DOHH2 (cell line): ENCODE measurements at regions not wholly inside any gene's neighbourhood (a gene's known extent, or its start where the extent isn't known, plus 50 kb on each side); places are given as distances from the start of the nearest gene placed in this dataset.

ENCODE experiments used
- H3F3A ChIP-seq: fragments of 200-600 bp; sonication (generic), shearing (Covaris generic); 2 replicates; pipeline ENCODE4 v1.6.0; 2016; ENCODE audit warnings: antibody characterized with exemption, mild to moderate bottlenecking; ENCODE audit not compliant: control insufficient read depth, insufficient read depth
- H3K27ac ChIP-seq: fragments of 200-600 bp; sonication (generic); 2 replicates; pipeline ENCODE4 v1.5.1; 2014; ENCODE audit warnings: low read depth, mild to moderate bottlenecking, low read length, moderate library complexity
- H3K27me3 ChIP-seq: fragments of 200-600 bp; sonication (generic); 2 replicates; pipeline ENCODE4 v1.6.1; 2014; ENCODE audit warnings: mild to moderate bottlenecking, low read length, mixed read lengths; ENCODE audit not compliant: control insufficient read depth
- H3K36me3 ChIP-seq: fragments of 200-600 bp; sonication (generic); 2 replicates; pipeline ENCODE4 v1.6.1; 2014; ENCODE audit warnings: mild to moderate bottlenecking, low read length, moderate library complexity, mixed read lengths; ENCODE audit not compliant: control insufficient read depth
- H3K4me1 ChIP-seq: fragments of 200-600 bp; sonication (generic); 2 replicates; pipeline ENCODE4 v1.6.1; 2014; ENCODE audit warnings: mild to moderate bottlenecking, low read length, mixed read lengths; ENCODE audit not compliant: control insufficient read depth
- H3K4me2 ChIP-seq: fragments of 200-600 bp; sonication (generic); 2 replicates; pipeline ENCODE4 v1.6.0; 2014; ENCODE audit warnings: mild to moderate bottlenecking, low read length, moderate library complexity
- H3K4me3 ChIP-seq: fragments of 200-600 bp; sonication (generic); 2 replicates; pipeline ENCODE4 v1.5.1; 2014; ENCODE audit warnings: mild to moderate bottlenecking, low read length, mixed read lengths
- H3K79me2 ChIP-seq: fragments of 200-600 bp; sonication (generic); 2 replicates; pipeline ENCODE4 v1.6.1; 2014; ENCODE audit warnings: mild to moderate bottlenecking, low read length, mixed read lengths; ENCODE audit not compliant: control insufficient read depth
- H3K9me2 ChIP-seq: fragments of 200-600 bp; sonication (generic); replicated peaks from 2 replicates; pipeline ENCODE4 v1.6.1; 2014; ENCODE audit warnings: mild to moderate bottlenecking, low read length, mixed read lengths; ENCODE audit not compliant: control insufficient read depth
- H3K9me3 ChIP-seq: fragments of 200-600 bp; sonication (generic); 2 replicates; pipeline ENCODE4 v1.6.1; 2014; ENCODE audit warnings: antibody characterized with exemption, low read length, mixed read lengths; ENCODE audit not compliant: control insufficient read depth, insufficient read depth
- H4K20me1 ChIP-seq: fragments of 200-600 bp; sonication (generic); 2 replicates; pipeline ENCODE4 v1.6.0; 2014; ENCODE audit warnings: low read depth, mild to moderate bottlenecking, antibody characterized with exemption, low read length, moderate library complexity; ENCODE audit not compliant: control insufficient read depth, insufficient read depth
- EZH2phosphoT487 ChIP-seq: fragments of 200-600 bp; sonication (generic); IDR thresholded peaks from 2 replicates; pipeline ENCODE4 v1.6.1; 2017; ENCODE audit warnings: borderline replicate concordance, mild to moderate bottlenecking, antibody characterized with exemption, low read length, moderate library complexity, mixed read lengths
- TF ChIP-seq, protein P1 (sequence below): fragments of 200-600 bp; sonication (generic); IDR thresholded peaks from one replicate; pipeline ENCODE4 v1.5.1; 2014; ENCODE audit warnings: antibody characterized with exemption, mild to moderate bottlenecking, low read depth, low read length; ENCODE audit not compliant: poor library complexity, severe bottlenecking

DNA sequence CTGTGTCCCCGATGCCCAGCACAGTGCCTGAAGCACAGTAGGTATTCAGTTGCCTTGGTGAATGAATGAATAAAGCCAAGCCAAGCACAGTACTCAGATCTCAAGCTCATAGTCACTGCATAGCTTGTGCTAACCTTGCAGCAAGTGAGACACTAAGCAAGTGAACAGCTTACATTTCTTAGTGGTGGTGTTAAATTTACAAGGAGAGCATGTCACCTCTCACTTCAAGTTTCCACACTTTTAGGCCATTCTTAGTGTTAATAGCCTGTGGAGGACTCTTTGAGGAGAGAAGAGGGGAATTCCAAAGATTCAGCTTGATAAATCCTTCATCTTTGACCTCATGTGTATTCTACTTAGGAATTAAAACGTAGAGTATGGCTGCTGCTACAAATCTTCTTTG lies 104.7 kb downstream of the C9orf152 start:
- H3K9me2 ChIP-seq, result no peaks in the 10 kb centered on the region
- H3K79me2 ChIP-seq, result peaks cover 99% of the 10 kb centered on the region

DNA sequence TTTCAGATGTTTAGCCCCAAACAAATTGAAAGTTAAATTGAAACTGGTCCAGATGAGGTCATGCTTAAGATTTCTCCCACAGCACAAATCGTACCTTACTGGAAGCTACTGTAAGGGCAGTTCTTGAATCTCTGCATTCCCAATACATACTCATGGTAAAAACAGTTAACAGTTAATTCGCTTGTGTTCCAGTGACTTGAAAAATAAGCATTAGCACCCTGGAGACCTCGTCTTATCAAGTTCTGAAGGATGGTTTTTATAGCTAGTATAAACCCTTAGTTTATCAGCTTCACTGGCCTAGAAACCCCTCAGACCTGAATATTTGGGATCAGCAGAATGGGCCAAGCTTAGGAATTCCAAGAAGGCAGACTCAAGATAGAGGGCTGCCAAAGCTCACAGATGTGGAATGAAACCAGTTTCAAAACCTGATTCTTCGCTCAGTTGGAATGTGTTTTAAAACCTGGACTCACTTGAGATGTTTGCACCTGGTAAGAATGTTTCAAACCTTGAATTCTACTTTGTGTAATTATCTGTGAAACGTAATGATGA lies 103.6 kb downstream of the C9orf152 start:
- no peaks in the 10 kb centered on the region; the same call in none of the 2 replicates for H3F3A ChIP-seq
- TF ChIP-seq, protein P1, sequence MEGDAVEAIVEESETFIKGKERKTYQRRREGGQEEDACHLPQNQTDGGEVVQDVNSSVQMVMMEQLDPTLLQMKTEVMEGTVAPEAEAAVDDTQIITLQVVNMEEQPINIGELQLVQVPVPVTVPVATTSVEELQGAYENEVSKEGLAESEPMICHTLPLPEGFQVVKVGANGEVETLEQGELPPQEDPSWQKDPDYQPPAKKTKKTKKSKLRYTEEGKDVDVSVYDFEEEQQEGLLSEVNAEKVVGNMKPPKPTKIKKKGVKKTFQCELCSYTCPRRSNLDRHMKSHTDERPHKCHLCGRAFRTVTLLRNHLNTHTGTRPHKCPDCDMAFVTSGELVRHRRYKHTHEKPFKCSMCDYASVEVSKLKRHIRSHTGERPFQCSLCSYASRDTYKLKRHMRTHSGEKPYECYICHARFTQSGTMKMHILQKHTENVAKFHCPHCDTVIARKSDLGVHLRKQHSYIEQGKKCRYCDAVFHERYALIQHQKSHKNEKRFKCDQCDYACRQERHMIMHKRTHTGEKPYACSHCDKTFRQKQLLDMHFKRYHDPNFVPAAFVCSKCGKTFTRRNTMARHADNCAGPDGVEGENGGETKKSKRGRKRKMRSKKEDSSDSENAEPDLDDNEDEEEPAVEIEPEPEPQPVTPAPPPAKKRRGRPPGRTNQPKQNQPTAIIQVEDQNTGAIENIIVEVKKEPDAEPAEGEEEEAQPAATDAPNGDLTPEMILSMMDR, result no peak
- no peak for TF ChIP-seq EZH2phosphoT487
- no peak overlapping the region for H3K4me3 ChIP-seq
- H3K27ac ChIP-seq, result no peak overlapping the region
- peaks cover 16% of the 10 kb centered on the region; the same call in 1 of the 2 replicates for H4K20me1 ChIP-seq
- H3K27me3 ChIP-seq, result no peaks in the 10 kb centered on the region
- peaks cover 94% of the 10 kb centered on the region for H3K4me1 ChIP-seq
- H3K9me3 ChIP-seq, result no peaks in the 10 kb centered on the region
- peaks cover 67% of the 10 kb centered on the region for H3K36me3 ChIP-seq
- peaks cover 99% of the 10 kb centered on the region for H3K79me2 ChIP-seq
- H3K9me2 ChIP-seq, result no peaks in the 10 kb centered on the region
- H3K4me2 ChIP-seq, result no peak overlapping the region; the same call in 1 of the 2 replicates

More for the DNA sequence above, 104.7 kb downstream of the C9orf152 start:
- no peaks in the 10 kb centered on the region; the same call in none of the 2 replicates for H3F3A ChIP-seq
- H3K9me3 ChIP-seq, result no peaks in the 10 kb centered on the region
- peaks cover 77% of the 10 kb centered on the region for H3K36me3 ChIP-seq
- peaks cover 16% of the 10 kb centered on the region; the same call in 1 of the 2 replicates for H4K20me1 ChIP-seq
- H3K4me2 ChIP-seq, result peak overlapping the region; percentile 14
- no peak for TF ChIP-seq EZH2phosphoT487
- H3K27ac ChIP-seq, result no peak overlapping the region
- no peak overlapping the region for H3K4me3 ChIP-seq
- peaks cover 94% of the 10 kb centered on the region for H3K4me1 ChIP-seq
- H3K27me3 ChIP-seq, result no peaks in the 10 kb centered on the region

DNA sequence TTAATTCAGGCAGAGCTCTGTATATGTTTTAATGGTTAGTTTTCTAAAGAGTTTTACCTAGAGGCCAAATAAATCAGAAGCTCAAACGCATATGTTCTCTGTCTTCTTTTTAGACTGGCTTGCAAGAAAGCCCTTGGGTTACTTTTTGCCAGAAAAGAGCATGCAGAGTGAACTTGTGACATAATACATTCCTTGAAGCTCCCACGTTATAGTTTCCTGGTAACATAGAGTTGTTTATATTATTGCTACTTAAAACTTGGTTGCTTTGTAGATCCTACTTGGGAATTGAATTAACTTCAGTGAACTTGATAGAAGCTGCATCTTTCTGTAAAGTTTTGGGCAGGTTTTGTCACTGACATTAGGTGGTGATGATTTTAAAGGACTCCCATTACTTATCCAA lies 102.9 kb downstream of the C9orf152 start:
- Histone ChIP-seq H3K27me3 (no peaks in the 10 kb centered on the region), H3K27ac (no peak overlapping the region), H3K9me2 (no peaks in the 10 kb centered on the region), H3K36me3 (peaks cover 65% of the 10 kb centered on the region), H3K79me2 (peaks cover 100% of the 10 kb centered on the region), H3F3A (peaks cover 5% of the 10 kb centered on the region), H3K4me1 (peaks cover 96% of the 10 kb centered on the region), H3K4me2 (peak overlapping the region; percentile 14), H3K9me3 (no peaks in the 10 kb centered on the region), H3K4me3 (no peak overlapping the region), H4K20me1 (peaks cover 15% of the 10 kb centered on the region; the same call in 1 of the 2 replicates)
- TF ChIP-seq, protein P1, result no peak
- TF ChIP-seq EZH2phosphoT487, result no peak

DNA sequence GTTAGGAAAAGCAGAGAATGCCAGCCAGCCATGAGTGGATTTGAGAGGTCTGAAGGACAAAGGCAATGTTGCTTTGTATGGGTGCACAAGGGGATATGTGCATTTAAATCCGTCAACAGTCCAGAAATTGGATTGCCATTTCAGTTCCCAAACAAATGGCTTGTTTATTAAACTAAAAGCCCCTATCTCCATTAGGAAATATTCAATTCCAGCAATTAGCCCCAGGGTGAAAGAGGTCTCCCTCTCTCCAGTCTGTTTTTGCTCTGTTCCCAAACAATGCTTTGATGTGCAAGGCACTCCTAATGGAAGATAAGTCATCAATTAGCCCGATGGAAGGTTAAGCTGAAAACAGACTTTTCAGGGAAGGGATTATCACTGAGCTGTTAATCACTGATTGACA lies 101.3 kb downstream of the C9orf152 start:
- Histone ChIP-seq H3K9me3 (no peaks in the 10 kb centered on the region), H3K79me2 (peaks cover 100% of the 10 kb centered on the region), H3K4me2 (peak overlapping the region; percentile 14)

More for the DNA sequence above, 101.3 kb downstream of the C9orf152 start:
- Histone ChIP-seq H4K20me1 (peaks cover 13% of the 10 kb centered on the region), H3K4me1 (peaks cover 96% of the 10 kb centered on the region), H3F3A (peaks cover 5% of the 10 kb centered on the region), H3K27me3 (no peaks in the 10 kb centered on the region), H3K27ac (no peak overlapping the region), H3K36me3 (peaks cover 54% of the 10 kb centered on the region), H3K9me2 (no peaks in the 10 kb centered on the region), H3K4me3 (no peak overlapping the region)
- TF ChIP-seq EZH2phosphoT487, result no peak
- TF ChIP-seq, protein P1, result no peak
